OCI-LY7 (cell line): ENCODE measurements at regions not wholly inside any gene's neighbourhood (a gene's known extent, or its start where the extent isn't known, plus 50 kb on each side); places are given as distances from the start of the nearest gene placed in this dataset.

ENCODE experiments used
- BruUV-seq: library from RNA; stranded (reverse); fragments of 400-500 nt; replicated peaks from 2 replicates; lab custom pipeline; 2021; lab: Mats Ljungman, UMichigan
- CTCF ChIA-PET: fragments of 300-600 bp; sonication (Branson Sonifier 250); formaldehyde crosslinking; loops from one replicate; lab custom pipeline; 2022; ENCODE audit warnings: antibody characterized with exemption; ENCODE audit not compliant: unreplicated experiment; lab: Charles Lee
- POLR2A ChIA-PET: fragments of 300-600 bp; sonication (Branson Sonifier 250); formaldehyde crosslinking; loops from one replicate; lab custom pipeline; 2022; ENCODE audit warnings: antibody characterized with exemption; lab: Charles Lee
- DNase-seq: peaks from one replicate; pipeline ENCODE4 v3.0.0-alpha.2; 2015; ENCODE audit warnings: low spot score
- H2AFZ ChIP-seq: fragments of 200-600 bp; sonication (generic), shearing (Covaris generic); 2 replicates; pipeline ENCODE4 v1.6.1; 2014; ENCODE audit warnings: mild to moderate bottlenecking, antibody characterized with exemption, low read length, moderate library complexity
- H3K27ac ChIP-seq: fragments of 200-600 bp; sonication (generic); 2 replicates; pipeline ENCODE4 v1.5.1; 2014; ENCODE audit warnings: mixed run types, low read depth, mild to moderate bottlenecking, moderate library complexity, low read length, inconsistent platforms; ENCODE audit not compliant: poor library complexity, severe bottlenecking
- H3K36me3 ChIP-seq: fragments of 200-600 bp; sonication (generic); 2 replicates; pipeline ENCODE4 v1.6.1; 2014; ENCODE audit warnings: mild to moderate bottlenecking, antibody characterized with exemption, low read length, moderate library complexity, mixed read lengths; ENCODE audit not compliant: insufficient read depth
- H3K4me1 ChIP-seq: fragments of 200-600 bp; sonication (generic); 2 replicates; pipeline ENCODE4 v1.5.1; 2014; ENCODE audit warnings: mild to moderate bottlenecking, low read length; ENCODE audit not compliant: insufficient read depth, poor library complexity, severe bottlenecking
- H3K4me2 ChIP-seq: fragments of 200-600 bp; sonication (generic); 2 replicates; pipeline ENCODE4 v1.6.1; 2014; ENCODE audit warnings: mild to moderate bottlenecking, low read length
- H3K4me3 ChIP-seq: fragments of 200-600 bp; sonication (generic); 2 replicates; pipeline ENCODE4 v1.5.1; 2014; ENCODE audit warnings: mild to moderate bottlenecking, low read depth, low read length; ENCODE audit not compliant: poor library complexity, severe bottlenecking
- H3K79me2 ChIP-seq: fragments of 200-600 bp; sonication (generic); 2 replicates; pipeline ENCODE4 v1.6.1; 2016; ENCODE audit warnings: low read depth, mild to moderate bottlenecking, low read length, moderate library complexity, mixed read lengths; ENCODE audit not compliant: insufficient read depth
- H3K9me2 ChIP-seq: fragments of 200-600 bp; sonication (generic); 2 replicates; pipeline ENCODE4 v1.6.1; 2016; ENCODE audit warnings: mild to moderate bottlenecking, low read length, mixed read lengths; ENCODE audit not compliant: insufficient read depth
- H3K9me3 ChIP-seq: fragments of 200-600 bp; sonication (generic); 2 replicates; pipeline ENCODE4 v1.6.1; 2014; ENCODE audit warnings: mild to moderate bottlenecking, mixed run types, low read length, mixed read lengths
- H4K20me1 ChIP-seq: fragments of 200-600 bp; sonication (generic); 2 replicates; pipeline ENCODE4 v1.6.1; 2014; ENCODE audit warnings: mild to moderate bottlenecking, antibody characterized with exemption, low read length, moderate library complexity, mixed read lengths; ENCODE audit not compliant: insufficient read depth
- CTCF ChIP-seq: fragments of 200-600 bp; sonication (generic); conservative IDR thresholded peaks from 2 replicates; pipeline ENCODE4 v1.5.1; 2014; ENCODE audit warnings: mild to moderate bottlenecking, antibody characterized with exemption, low read length, moderate library complexity, mixed read lengths
- EZH2phosphoT487 ChIP-seq: fragments of 200-600 bp; sonication (generic); IDR thresholded peaks from 2 replicates; pipeline ENCODE4 v1.6.1; 2018; ENCODE audit warnings: low read depth, borderline replicate concordance, mild to moderate bottlenecking, mixed run types, antibody characterized with exemption, low read length, moderate library complexity, mixed read lengths
- intact Hi-C: fragments of 100-400 bp; cut with micrococcal nuclease; formaldehyde crosslinking; loops from one replicate; pipeline ENCODE4 v1.10.0; 2022; ENCODE audit not compliant: unreplicated experiment

GRCh38 chr14:76958980-76959710 is 69.4 kb downstream of the IRF2BPL start:
- Histone ChIP-seq H3K27ac (no peak overlapping the region), H3K36me3 (no peaks in the 10 kb centered on the region), H3K4me3 (no peak overlapping the region), H3K9me2 (no peaks in the 10 kb centered on the region), H3K4me2 (no peak overlapping the region), H3K9me3 (no peaks in the 10 kb centered on the region), H3K4me1 (peaks cover 49% of the 10 kb centered on the region), H2AFZ (no peak overlapping the region), H3K79me2 (no peaks in the 10 kb centered on the region), H4K20me1 (no peaks in the 10 kb centered on the region)
- intact Hi-C loops = no loop called here
- ChIA-PET POLR2A (interaction anchor here (0.5 kb wide), 1 partner anchor 70 kb away, joined by 5 read pairs; no protein-coding TSS in a partner anchor), CTCF (no interaction called here)
- no peak for DNase-seq
- no TSS peak for BruUV-seq
- TF ChIP-seq CTCF = no peak
- no peak for TF ChIP-seq EZH2phosphoT487

- no peaks in the 10 kb centered on the region for H3K9me2 ChIP-seq
- H3K4me1 ChIP-seq = peaks cover 49% of the 10 kb centered on the region
- BruUV-seq = no TSS peak
- ChIA-PET POLR2A (interaction anchor here (0.5 to 0.7 kb wide), 2 partner anchors 70 to 105 kb away, joined by 3 to 4 read pairs; no protein-coding TSS in a partner anchor), CTCF (no interaction called here)
- no peaks in the 10 kb centered on the region for H4K20me1 ChIP-seq
- TF ChIP-seq EZH2phosphoT487 = no peak
- no peak for TF ChIP-seq CTCF
- no peak for DNase-seq
- no peaks in the 10 kb centered on the region for H3K36me3 ChIP-seq
- H3K4me2 ChIP-seq = no peak overlapping the region
- H3K4me3 ChIP-seq = no peak overlapping the region
- intact Hi-C loops = no loop called here
- H3K27ac ChIP-seq = no peak overlapping the region
- H3K79me2 ChIP-seq = no peaks in the 10 kb centered on the region
- H2AFZ ChIP-seq = no peak overlapping the region
- no peaks in the 10 kb centered on the region for H3K9me3 ChIP-seq
Observed at GRCh38 chr14:76958020-76958979, 70.2 kb downstream of the IRF2BPL start.
